Activated naive CD4-positive, alpha-beta T cell treated with anti-CD3 and anti-CD28 coated beads for 36 hours (primary cell): ENCODE measurements at regions not wholly inside any gene's neighbourhood (a gene's known extent, or its start where the extent isn't known, plus 50 kb on each side); places are given as distances from the start of the nearest gene placed in this dataset.
"Not testable (repeated sequence)": the region's sequence is repeated elsewhere in the genome, so short reads cannot be mapped to it uniquely, and the experiment has no call there.

Experiments used
- CTCF ChIA-PET: fragments of 350-600 bp; sonication (Branson Sonifier 250); formaldehyde crosslinking; loops from one replicate; lab custom pipeline; 2021; ENCODE audit warnings: antibody characterized with exemption; lab: Charles Lee
- DNase-seq: peaks from one replicate; pipeline ENCODE4 v3.0.0-alpha.2; 2020
- H3K27ac Mint-ChIP-seq: one replicate; pipeline ENCODE4 v1.8.0; 2021; ENCODE audit warnings: mild to moderate bottlenecking, mixed read lengths
- H3K27me3 Mint-ChIP-seq: one replicate; pipeline ENCODE4 v1.8.0; 2021; ENCODE audit warnings: low read depth, mixed read lengths
- H3K36me3 Mint-ChIP-seq: one replicate; pipeline ENCODE4 v1.8.0; 2021; ENCODE audit warnings: low read depth, mixed read lengths
- H3K4me1 Mint-ChIP-seq: one replicate; pipeline ENCODE4 v1.8.0; 2021; ENCODE audit warnings: low read depth, mixed read lengths
- H3K4me3 Mint-ChIP-seq: one replicate; pipeline ENCODE4 v1.8.0; 2021; ENCODE audit warnings: mild to moderate bottlenecking, moderate library complexity, mixed read lengths
- H3K9me3 Mint-ChIP-seq: one replicate; pipeline ENCODE4 v1.8.0; 2021; ENCODE audit warnings: mixed read lengths
- intact Hi-C: fragments of 100-400 bp; cut with micrococcal nuclease; formaldehyde crosslinking; loops from one replicate; pipeline ENCODE4 v1.15.1; 2023

- CTCF ChIA-PET: no interaction called here
- no peaks in the 10 kb centered on the region for H3K9me3 Mint-ChIP-seq
- H3K36me3 Mint-ChIP-seq: no peaks in the 10 kb centered on the region
- H3K4me3 Mint-ChIP-seq: no peak overlapping the region
- no peaks in the 10 kb centered on the region for H3K4me1 Mint-ChIP-seq
- no peak for DNase-seq
- no peak overlapping the region for H3K27ac Mint-ChIP-seq
- peaks cover 3% of the 10 kb centered on the region for H3K27me3 Mint-ChIP-seq
- intact Hi-C loops: no loop called here
These were observed 52.2 kb upstream of the RCOR3 start for GRCh38 chr1:211206981-211207380.

- Mint-ChIP-seq H3K4me1 (no peaks in the 10 kb centered on the region), H3K36me3 (no peaks in the 10 kb centered on the region), H3K27me3 (peaks cover 3% of the 10 kb centered on the region), H3K9me3 (peaks cover 6% of the 10 kb centered on the region), H3K4me3 (no peak overlapping the region), H3K27ac (no peak overlapping the region)
- DNase-seq: no peak
- intact Hi-C loops: no loop called here
- CTCF ChIA-PET: interaction anchor here (0.7 kb wide), 1 partner anchor 10 kb away, joined by 3 read pairs; no protein-coding TSS in a partner anchor
These were observed 58.9 kb upstream of the RCOR3 start for GRCh38 chr1:211200311-211200710.

GRCh38 chr1:211198880-211199279 lies 60.3 kb upstream of the RCOR3 start:
- H3K27ac Mint-ChIP-seq: no peak overlapping the region
- no peak for DNase-seq
- no peak overlapping the region for H3K4me3 Mint-ChIP-seq
- no peaks in the 10 kb centered on the region for H3K36me3 Mint-ChIP-seq
- peaks cover 6% of the 10 kb centered on the region for H3K9me3 Mint-ChIP-seq
- CTCF ChIA-PET: no interaction called here
- peaks cover 3% of the 10 kb centered on the region for H3K27me3 Mint-ChIP-seq
- H3K4me1 Mint-ChIP-seq: no peaks in the 10 kb centered on the region
- intact Hi-C loops: no loop called here

- DNase-seq: no peak
- H3K36me3 Mint-ChIP-seq: no peaks in the 10 kb centered on the region
- no peak overlapping the region for H3K27ac Mint-ChIP-seq
- H3K4me1 Mint-ChIP-seq: no peaks in the 10 kb centered on the region
- no peak overlapping the region for H3K4me3 Mint-ChIP-seq
- CTCF ChIA-PET: no interaction called here
- peaks cover 2% of the 10 kb centered on the region for H3K27me3 Mint-ChIP-seq
- H3K9me3 Mint-ChIP-seq: peaks cover 6% of the 10 kb centered on the region
- intact Hi-C loops: no loop called here
These were observed 61.1 kb upstream of the RCOR3 start for GRCh38 chr1:211198111-211198510.

DNA sequence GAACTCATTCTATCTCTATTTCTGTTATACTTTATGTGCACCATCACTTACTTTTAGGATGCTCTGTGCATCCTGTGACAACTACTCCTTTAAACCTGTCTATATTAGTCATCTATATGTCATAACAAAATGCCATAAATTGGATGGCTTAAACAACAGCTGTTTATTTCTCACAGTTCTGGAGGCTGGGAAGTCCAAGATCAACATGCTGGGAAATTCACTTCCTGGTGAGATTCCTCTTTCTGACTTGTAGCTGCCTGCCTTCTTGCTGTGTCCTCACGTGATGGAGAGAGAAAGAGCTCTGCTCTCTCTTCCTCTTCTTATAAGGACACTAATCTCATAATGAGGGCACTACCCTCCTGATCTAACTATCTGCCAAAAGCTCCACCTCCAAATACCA lies 62.3 kb upstream of the RCOR3 start:
- CTCF ChIA-PET: no interaction called here
- no peak for DNase-seq
- intact Hi-C loops: no loop called here
- Mint-ChIP-seq H3K27ac (no peak overlapping the region), H3K27me3 (no peaks in the 10 kb centered on the region), H3K4me3 (no peak overlapping the region), H3K4me1 (peaks cover 3% of the 10 kb centered on the region), H3K36me3 (no peaks in the 10 kb centered on the region), H3K9me3 (peaks cover 6% of the 10 kb centered on the region)

GRCh38 chr1:211194826-211195225 lies 60.9 kb upstream of the KCNH1 start:
- H3K27ac Mint-ChIP-seq: no peak overlapping the region
- no peaks in the 10 kb centered on the region for H3K36me3 Mint-ChIP-seq
- CTCF ChIA-PET: no interaction called here
- no peaks in the 10 kb centered on the region for H3K27me3 Mint-ChIP-seq
- DNase-seq: no peak
- H3K4me1 Mint-ChIP-seq: peaks cover 5% of the 10 kb centered on the region
- peaks cover 6% of the 10 kb centered on the region for H3K9me3 Mint-ChIP-seq
- H3K4me3 Mint-ChIP-seq: no peak overlapping the region
- intact Hi-C loops: no loop called here

- no peaks in the 10 kb centered on the region for H3K27me3 Mint-ChIP-seq
- DNase-seq: no peak
- intact Hi-C loops: no loop called here
- H3K4me1 Mint-ChIP-seq: peaks cover 5% of the 10 kb centered on the region
- CTCF ChIA-PET: interaction anchor here (1.1 kb wide), 1 partner anchor 11 kb away, joined by 4 read pairs; no protein-coding TSS in a partner anchor
- no peak overlapping the region for H3K4me3 Mint-ChIP-seq
- H3K36me3 Mint-ChIP-seq: no peaks in the 10 kb centered on the region
- H3K27ac Mint-ChIP-seq: no peak overlapping the region
- H3K9me3 Mint-ChIP-seq: peaks cover 6% of the 10 kb centered on the region
These were observed 58.3 kb upstream of the KCNH1 start for GRCh38 chr1:211192227-211192626.

- H3K9me3 Mint-ChIP-seq, intact Hi-C loops, CTCF ChIA-PET, H3K36me3 Mint-ChIP-seq, H3K4me1 Mint-ChIP-seq, DNase-seq, H3K4me3 Mint-ChIP-seq, H3K27me3 Mint-ChIP-seq, H3K27ac Mint-ChIP-seq: not testable (repeated sequence)
These were observed 54.8 kb upstream of the KCNH1 start for GRCh38 chr1:211188721-211189120.

- Mint-ChIP-seq H3K27me3 (peaks cover under 1% of the 10 kb centered on the region), H3K9me3 (no peaks in the 10 kb centered on the region), H3K4me3 (no peak overlapping the region), H3K4me1 (no peaks in the 10 kb centered on the region), H3K27ac (no peak overlapping the region), H3K36me3 (no peaks in the 10 kb centered on the region)
- CTCF ChIA-PET: no interaction called here
- no peak for DNase-seq
- intact Hi-C loops: no loop called here
These were observed 49.9 kb upstream of the KCNH1 start for GRCh38 chr1:211183747-211184313.
